WI38 (cell line): ENCODE measurements at regions not wholly inside any gene's neighbourhood (a gene's known extent, or its start where the extent isn't known, plus 50 kb on each side); places are given as distances from the start of the nearest gene placed in this dataset.

Experiments
- H3K4me3 ChIP-seq: 2 replicates; pipeline ENCODE4 v1.5.1; 2011; ENCODE audit warnings: low read depth, mild to moderate bottlenecking, control low read depth, low read length
- CTCF ChIP-seq: IDR thresholded peaks from 2 replicates; pipeline ENCODE4 v1.5.1; 2012; ENCODE audit warnings: low read depth, mild to moderate bottlenecking, control low read depth, low read length

GRCh38 chr6:40723967-40724366, 136.8 kb upstream of the LRFN2 start:
- H3K4me3 ChIP-seq, result no peak overlapping the region
- TF ChIP-seq CTCF, result no peak

GRCh38 chr6:40722553-40723258, 135.5 kb upstream of the LRFN2 start:
- H3K4me3 ChIP-seq, result no peak overlapping the region

GRCh38 chr6:40722091-40722490, 134.9 kb upstream of the LRFN2 start:
- no peak overlapping the region for H3K4me3 ChIP-seq
- no peak for TF ChIP-seq CTCF

More at GRCh38 chr6:40722553-40723258, 135.5 kb upstream of the LRFN2 start:
- TF ChIP-seq CTCF, result no peak

GRCh38 chr6:40721271-40721952, 134.2 kb upstream of the LRFN2 start:
- no peak for TF ChIP-seq CTCF
- H3K4me3 ChIP-seq, result no peak overlapping the region

- no peak for TF ChIP-seq CTCF
- no peak overlapping the region for H3K4me3 ChIP-seq
These were observed 133.2 kb upstream of the LRFN2 start for GRCh38 chr6:40720375-40720748.

- H3K4me3 ChIP-seq, result peak overlapping the region; percentile 23
- TF ChIP-seq CTCF, result no peak
These were observed 132.7 kb upstream of the LRFN2 start for GRCh38 chr6:40719671-40720374.

- no peak for TF ChIP-seq CTCF
- H3K4me3 ChIP-seq, result no peak overlapping the region
These were observed 131.2 kb upstream of the LRFN2 start for GRCh38 chr6:40718401-40718800.
